IMR-90 (cell line): ENCODE measurements at regions not wholly inside any gene's neighbourhood (a gene's known extent, or its start where the extent isn't known, plus 50 kb on each side); places are given as distances from the start of the nearest gene placed in this dataset.

Source experiments
- ATAC-seq: fragments of 200-7000 bp; cut with Tn5 transposase; 2 replicates; pipeline ENCODE4 v1.9.1; 2020; ENCODE audit warnings: low read depth, mild to moderate bottlenecking, moderate library complexity
- BruUV-seq: library from RNA; stranded (reverse); fragments of 400-500 nt; replicated peaks from 2 replicates; lab custom pipeline; 2021; lab: Mats Ljungman, UMichigan
- CTCF ChIA-PET: fragments of 300-600 bp; formaldehyde crosslinking; extraction: SDS; loops from one replicate; lab custom pipeline; 2021; ENCODE audit warnings: antibody characterized with exemption; lab: Yijun Ruan, JAX
- POLR2A ChIA-PET: fragments of 300-600 bp; sonication (Branson Sonifier 250); formaldehyde crosslinking; loops from one replicate; lab custom pipeline; 2022; ENCODE audit warnings: antibody characterized with exemption; ENCODE audit not compliant: unreplicated experiment; lab: Charles Lee
- DNase-seq: peaks from one replicate; pipeline ENCODE4 v3.0.0; 2013
- H2AFZ ChIP-seq: replicated peaks from 2 replicates; pipeline ENCODE3; 2013; ENCODE audit warnings: low read length, mild to moderate bottlenecking; ENCODE audit not compliant: poor library complexity
- H2AK5ac ChIP-seq: 2 replicates; pipeline ENCODE4 v1.6.1; 2013; ENCODE audit warnings: low read depth, low read length, inconsistent platforms
- H2AK9ac ChIP-seq: replicated peaks from 2 replicates; pipeline ENCODE3; 2013; ENCODE audit warnings: mild to moderate bottlenecking, low read depth, low read length, moderate library complexity; ENCODE audit not compliant: poor library complexity
- H2BK120ac ChIP-seq: 2 replicates; pipeline ENCODE4 v1.6.1; 2013; ENCODE audit warnings: low read depth, low read length, inconsistent platforms
- H2BK15ac ChIP-seq: 3 replicates; pipeline ENCODE4 v1.6.1; 2013; ENCODE audit warnings: low read depth, low read length, inconsistent platforms
- H2BK20ac ChIP-seq: 2 replicates; pipeline ENCODE4 v1.6.1; 2013; ENCODE audit warnings: low read depth, mild to moderate bottlenecking, inconsistent platforms, low read length, moderate library complexity
- H2BK5ac ChIP-seq: 2 replicates; pipeline ENCODE4 v1.6.1; 2013; ENCODE audit warnings: mild to moderate bottlenecking, low read depth, low read length, inconsistent platforms; ENCODE audit not compliant: poor library complexity, severe bottlenecking
- H3K14ac ChIP-seq: replicated peaks from 2 replicates; pipeline ENCODE4 v1.6.1; 2013; ENCODE audit warnings: low read depth, low read length, inconsistent platforms
- H3K18ac ChIP-seq: 2 replicates; pipeline ENCODE4 v1.6.1; 2013; ENCODE audit warnings: low read depth, low read length, control low read depth
- H3K23ac ChIP-seq: 2 replicates; pipeline ENCODE4 v1.6.1; 2013; ENCODE audit warnings: low read depth, low read length, inconsistent platforms
- H3K27ac ChIP-seq: 2 replicates; pipeline ENCODE4 v1.5.1; 2013; ENCODE audit warnings: mild to moderate bottlenecking, control low read depth, low read length; ENCODE audit not compliant: insufficient read depth
- H3K27me3 ChIP-seq: 2 replicates; pipeline ENCODE4 v1.6.1; 2013; ENCODE audit warnings: low read length; ENCODE audit not compliant: control insufficient read depth, insufficient read depth
- H3K36me3 ChIP-seq: 2 replicates; pipeline ENCODE4 v1.6.1; 2013; ENCODE audit warnings: low read length, mixed read lengths; ENCODE audit not compliant: control insufficient read depth, insufficient read depth
- H3K4ac ChIP-seq: 2 replicates; pipeline ENCODE4 v1.6.1; 2013; ENCODE audit warnings: low read depth, low read length, inconsistent platforms
- H3K4me1 ChIP-seq: 2 replicates; pipeline ENCODE4 v1.6.1; 2013; ENCODE audit warnings: low read length, mixed read lengths; ENCODE audit not compliant: control insufficient read depth, insufficient read depth
- H3K4me2 ChIP-seq: 2 replicates; pipeline ENCODE4 v1.6.1; 2013; ENCODE audit warnings: low read depth, mild to moderate bottlenecking, control low read depth, low read length, moderate library complexity
- H3K4me3 ChIP-seq: 2 replicates; pipeline ENCODE4 v1.5.1; 2013; ENCODE audit warnings: low read depth, mild to moderate bottlenecking, control low read depth, low read length, moderate library complexity; ENCODE audit not compliant: insufficient read depth
- H3K56ac ChIP-seq: 2 replicates; pipeline ENCODE4 v1.6.1; 2013; ENCODE audit warnings: low read length, inconsistent platforms; ENCODE audit not compliant: insufficient read depth; ENCODE audit errors: extremely low read depth
- H3K79me1 ChIP-seq, 2 experiments: 2 replicates each; pipeline ENCODE4 v1.6.1; 2013; ENCODE audit warnings: low read length in 2 of 2, inconsistent platforms in 1 of 2, low read depth in 1 of 2
- H3K9ac ChIP-seq: 2 replicates; pipeline ENCODE4 v1.6.1; 2013; ENCODE audit warnings: low read depth, low read length, control low read depth
- H3K9me1 ChIP-seq: 2 replicates; pipeline ENCODE4 v1.6.1; 2013; ENCODE audit warnings: low read length, inconsistent platforms; ENCODE audit not compliant: insufficient read depth
- H3K9me3 ChIP-seq: 2 replicates; pipeline ENCODE4 v1.6.1; 2013; ENCODE audit warnings: low read length; ENCODE audit not compliant: control insufficient read depth, insufficient read depth
- H4K20me1 ChIP-seq: 2 replicates; pipeline ENCODE4 v1.6.1; 2013; ENCODE audit warnings: low read length, inconsistent platforms; ENCODE audit not compliant: insufficient read depth
- H4K5ac ChIP-seq: 2 replicates; pipeline ENCODE4 v1.6.1; 2013; ENCODE audit warnings: mild to moderate bottlenecking, low read depth, low read length, control low read depth
- H4K8ac ChIP-seq, 2 experiments: 2 replicates each; pipeline ENCODE4 v1.6.1; 2013; ENCODE audit warnings: low read depth in 2 of 2, low read length in 2 of 2, control low read depth in 1 of 2, inconsistent platforms in 1 of 2
- H4K91ac ChIP-seq: 2 replicates; pipeline ENCODE4 v1.6.1; 2013; ENCODE audit warnings: low read depth, low read length, inconsistent platforms; ENCODE audit not compliant: insufficient read depth
- BHLHE40 ChIP-seq: fragments of 150-350 bp; IDR thresholded peaks from 2 replicates; pipeline ENCODE4 v1.6.1; 2016; ENCODE audit warnings: mild to moderate bottlenecking, low read depth, low read length
- CEBPB ChIP-seq: IDR thresholded peaks from 2 replicates; pipeline ENCODE4 v1.6.1; 2012; ENCODE audit warnings: low read depth, low read length, improper control_type of control experiment
- CHD1 ChIP-seq: IDR thresholded peaks from 2 replicates; pipeline ENCODE4 v1.6.1; 2012; ENCODE audit warnings: low read depth, low read length, improper control_type of control experiment
- CTCF ChIP-seq: conservative IDR thresholded peaks from 2 replicates; pipeline ENCODE4 v1.5.1; 2012; ENCODE audit warnings: mild to moderate bottlenecking, low read depth, low read length, improper control_type of control experiment
- ELK1 ChIP-seq: fragments of 150-350 bp; IDR thresholded peaks from 2 replicates; pipeline ENCODE4 v1.6.1; 2016; ENCODE audit warnings: low read depth, mild to moderate bottlenecking, low read length, moderate library complexity, borderline replicate concordance
- FOS ChIP-seq: fragments of 150-350 bp; IDR thresholded peaks from 2 replicates; pipeline ENCODE4 v1.6.1; 2016; ENCODE audit warnings: low read depth, low read length
- MAFK ChIP-seq: IDR thresholded peaks from 2 replicates; pipeline ENCODE4 v1.6.1; 2012; ENCODE audit warnings: low read depth, low read length, improper control_type of control experiment
- MAZ ChIP-seq: IDR thresholded peaks from 2 replicates; pipeline ENCODE4 v1.6.1; 2012; ENCODE audit warnings: low read depth, mild to moderate bottlenecking, low read length, improper control_type of control experiment, moderate library complexity, borderline replicate concordance
- MXI1 ChIP-seq: IDR thresholded peaks from 2 replicates; pipeline ENCODE4 v1.6.1; 2012; ENCODE audit warnings: low read depth, mild to moderate bottlenecking, low read length, moderate library complexity, borderline replicate concordance
- NFE2L2 ChIP-seq: fragments of 150-350 bp; IDR thresholded peaks from 2 replicates; pipeline ENCODE4 v1.6.1; 2016; ENCODE audit warnings: low read depth, mild to moderate bottlenecking, low read length
- POLR2A ChIP-seq: IDR thresholded peaks from 2 replicates; pipeline ENCODE4 v1.6.1; 2012; ENCODE audit warnings: mild to moderate bottlenecking, low read depth, low read length
- RAD21 ChIP-seq: IDR thresholded peaks from 2 replicates; pipeline ENCODE4 v1.6.1; 2012; ENCODE audit warnings: low read length, improper control_type of control experiment
- RCOR1 ChIP-seq: IDR thresholded peaks from 2 replicates; pipeline ENCODE4 v1.6.1; 2012; ENCODE audit warnings: mild to moderate bottlenecking, low read length, improper control_type of control experiment; ENCODE audit not compliant: insufficient replicate concordance
- RFX5 ChIP-seq: IDR thresholded peaks from 2 replicates; pipeline ENCODE4 v1.8.0; 2012; ENCODE audit warnings: low read depth, mild to moderate bottlenecking, low read length, moderate library complexity
- SMC3 ChIP-seq: fragments of 150-350 bp; IDR thresholded peaks from 2 replicates; pipeline ENCODE4 v1.6.1; 2016; ENCODE audit warnings: low read depth, mild to moderate bottlenecking, antibody characterized with exemption, low read length, moderate library complexity
- USF2 ChIP-seq: fragments of 150-350 bp; IDR thresholded peaks from 2 replicates; pipeline ENCODE4 v1.6.1; 2017; ENCODE audit warnings: mild to moderate bottlenecking, antibody characterized with exemption, low read length, low read depth
- WGBS, 2 experiments: methylation state at CpG; one replicate each; pipeline versions ENCODE4 v1.1.5 to v1.1.7; 2013; ENCODE audit warnings: missing lambda C conversion rate in 2 of 2; ENCODE audit not compliant: insufficient read length in 1 of 2; ENCODE audit errors: extremely low coverage in 2 of 2; 5-methylcytosine and 5-hydroxymethylcytosine counted together
- dilution Hi-C: fragments of 300-500 bp; cut with HindIII; formaldehyde crosslinking; loops from one replicate; pipeline ENCODE4 v1.14.3; 2018; ENCODE audit warnings: low sequenced_read_pairs; ENCODE audit not compliant: unreplicated experiment
- in situ Hi-C: fragments of 300-500 bp; cut with MboI; formaldehyde crosslinking; loops from 3 replicates; pipeline ENCODE4 v1.14.3; 2019; ENCODE audit warnings: low sequenced_read_pairs, inconsistent platforms, mixed read lengths
- intact Hi-C: fragments of 100-400 bp; cut with micrococcal nuclease; formaldehyde crosslinking; loops from 2 replicates; pipeline ENCODE4 v1.10.0; 2022

- H3K9me1 ChIP-seq: 0 out of 2 replicates have a peak, but pooled peaks cover 6% of the 10 kb centered on the region
- no CpG with 5 or more reads among the region's 2 CpGs for WGBS, 2 experiments
- no peak overlapping the region for H3K4me2 ChIP-seq
- peaks cover 5% of the 10 kb centered on the region; the same call in 1 of the 2 replicates for H3K4me1 ChIP-seq
- POLR2A ChIA-PET: no interaction called here
- H3K14ac ChIP-seq: no peak overlapping the region
- H2AFZ ChIP-seq: no peak overlapping the region
- no peak overlapping the region for H3K23ac ChIP-seq
- H2BK20ac ChIP-seq: no peak overlapping the region
- in situ Hi-C loops (no loop called here), intact Hi-C loops (no loop called here), dilution Hi-C loops (no loop called here)
- no peak overlapping the region for H2AK5ac ChIP-seq
- no peak overlapping the region for H3K9ac ChIP-seq
- H4K8ac ChIP-seq: no peak overlapping the region
- no peak overlapping the region for H2AK9ac ChIP-seq
- BruUV-seq: no TSS peak
- H3K79me1 ChIP-seq: no peaks in the 10 kb centered on the region
- CTCF ChIA-PET: no interaction called here
- no peak overlapping the region for H2BK15ac ChIP-seq
- H3K18ac ChIP-seq: no peak overlapping the region
- no peak overlapping the region for H3K56ac ChIP-seq
- no peak overlapping the region for H2BK120ac ChIP-seq
- no peaks in the 10 kb centered on the region for H3K36me3 ChIP-seq
- no peak overlapping the region for H4K5ac ChIP-seq
- H3K4ac ChIP-seq: no peak overlapping the region
- DNase-seq (no peak), ATAC-seq (no peak)
- no peak overlapping the region for H2BK5ac ChIP-seq
- TF ChIP-seq BHLHE40: no peak
- no peak for TF ChIP-seq CEBPB
- TF ChIP-seq MAZ: no peak
- no peak for TF ChIP-seq CHD1
- no peak for TF ChIP-seq MAFK
- no peak for TF ChIP-seq NFE2L2
- no peak for TF ChIP-seq RCOR1
- TF ChIP-seq ELK1: no peak
- TF ChIP-seq FOS: no peak
- no peak for TF ChIP-seq USF2
- TF ChIP-seq RAD21: no peak
- TF ChIP-seq CTCF: no peak
- no peak for TF ChIP-seq RFX5
- no peak for TF ChIP-seq MXI1
- no peak for TF ChIP-seq POLR2A
- no peak for TF ChIP-seq SMC3
- no peaks in the 10 kb centered on the region for H3K27me3 ChIP-seq
- H3K4me3 ChIP-seq: no peak overlapping the region
- no peaks in the 10 kb centered on the region for H3K9me3 ChIP-seq
- no peaks in the 10 kb centered on the region for H4K20me1 ChIP-seq
- no peak overlapping the region for H3K27ac ChIP-seq
- no peak overlapping the region for H4K91ac ChIP-seq
Observed at GRCh38 chr17:68714676-68715075, 113.5 kb upstream of the FAM20A start.
